H9 (cell line): ENCODE measurements at regions not wholly inside any gene's neighbourhood (a gene's known extent, or its start where the extent isn't known, plus 50 kb on each side); places are given as distances from the start of the nearest gene placed in this dataset.

Source experiments
- DNase-seq: peaks from one replicate; pipeline ENCODE4 v3.0.0-alpha.2; 2017
- H2AFZ ChIP-seq: one replicate; pipeline ENCODE4 v1.6.1; 2013; ENCODE audit warnings: mild to moderate bottlenecking, low read length, control low read depth, moderate library complexity
- H2AK5ac ChIP-seq: 2 replicates; pipeline ENCODE4 v1.6.1; 2013; ENCODE audit warnings: low read length, control low read depth, mixed read lengths; ENCODE audit not compliant: insufficient read length
- H2BK120ac ChIP-seq: one replicate; pipeline ENCODE4 v1.6.1; 2013; ENCODE audit warnings: low read depth, mild to moderate bottlenecking, low read length, control low read depth, inconsistent platforms; ENCODE audit not compliant: poor library complexity, severe bottlenecking
- H2BK12ac ChIP-seq: 2 replicates; pipeline ENCODE4 v1.6.1; 2013; ENCODE audit warnings: low read length, control low read depth, mixed read lengths, low read depth; ENCODE audit not compliant: insufficient read length
- H2BK15ac ChIP-seq: 2 replicates; pipeline ENCODE4 v1.6.1; 2013; ENCODE audit warnings: low read depth, low read length, control low read depth
- H2BK20ac ChIP-seq: one replicate; pipeline ENCODE4 v1.6.1; 2013; ENCODE audit warnings: low read depth, mild to moderate bottlenecking, low read length, control low read depth, inconsistent platforms; ENCODE audit not compliant: poor library complexity, severe bottlenecking
- H2BK5ac ChIP-seq: 2 replicates; pipeline ENCODE4 v1.6.1; 2013; ENCODE audit warnings: low read length, control low read depth, mixed read lengths; ENCODE audit not compliant: insufficient read length
- H3K14ac ChIP-seq: 2 replicates; pipeline ENCODE4 v1.6.1; 2013; ENCODE audit warnings: low read length, control low read depth; ENCODE audit not compliant: insufficient read depth
- H3K18ac ChIP-seq: 2 replicates; pipeline ENCODE4 v1.6.1; 2013; ENCODE audit warnings: low read depth, mild to moderate bottlenecking, mixed read lengths, low read length, control low read depth; ENCODE audit not compliant: insufficient read length
- H3K23ac ChIP-seq: 2 replicates; pipeline ENCODE4 v1.6.1; 2013; ENCODE audit warnings: low read length, control low read depth, mixed read lengths, low read depth; ENCODE audit not compliant: insufficient read length
- H3K23me2 ChIP-seq: 2 replicates; pipeline ENCODE4 v1.6.1; 2013; ENCODE audit warnings: low read depth, mild to moderate bottlenecking, mixed read lengths, low read length, control low read depth; ENCODE audit not compliant: insufficient read length, poor library complexity, severe bottlenecking
- H3K27ac ChIP-seq: 2 replicates; pipeline ENCODE4 v1.5.1; 2013; ENCODE audit warnings: low read length, control low read depth, mixed read lengths, low read depth; ENCODE audit not compliant: insufficient read length
- H3K27me3 ChIP-seq: 2 replicates; pipeline ENCODE4 v1.6.1; 2013; ENCODE audit warnings: low read length, control low read depth, inconsistent platforms; ENCODE audit not compliant: insufficient read depth
- H3K4ac ChIP-seq: 2 replicates; pipeline ENCODE4 v1.6.1; 2013; ENCODE audit warnings: low read depth, mild to moderate bottlenecking, control low read depth, inconsistent platforms, low read length, moderate library complexity
- H3K4me1 ChIP-seq: 2 replicates; pipeline ENCODE4 v1.6.1; 2013; ENCODE audit warnings: low read length, control low read depth, inconsistent platforms; ENCODE audit not compliant: insufficient read depth
- H3K4me2 ChIP-seq: 2 replicates; pipeline ENCODE4 v1.6.1; 2013; ENCODE audit warnings: low read length, control low read depth, mixed read lengths; ENCODE audit not compliant: insufficient read length, insufficient read depth
- H3K56ac ChIP-seq: 2 replicates; pipeline ENCODE4 v1.6.1; 2013; ENCODE audit warnings: low read depth, mild to moderate bottlenecking, mixed read lengths, low read length, control low read depth; ENCODE audit not compliant: insufficient read length
- H3K79me1 ChIP-seq: 2 replicates; pipeline ENCODE4 v1.6.1; 2013; ENCODE audit warnings: low read depth, mild to moderate bottlenecking, moderate library complexity, low read length, control low read depth, inconsistent platforms; ENCODE audit not compliant: insufficient read depth, poor library complexity, severe bottlenecking
- H3K79me2 ChIP-seq: 2 replicates; pipeline ENCODE4 v1.6.1; 2013; ENCODE audit warnings: low read length, control low read depth, inconsistent platforms; ENCODE audit not compliant: insufficient read depth
- H3K9ac ChIP-seq: 2 replicates; pipeline ENCODE4 v1.6.1; 2013; ENCODE audit warnings: low read length, control low read depth, mixed read lengths; ENCODE audit not compliant: insufficient read length; ENCODE audit errors: extremely low read depth
- H3K9me3 ChIP-seq: one replicate; pipeline ENCODE4 v1.6.1; 2013; ENCODE audit warnings: low read depth, low read length, inconsistent platforms; ENCODE audit not compliant: control insufficient read depth
- H3T11ph ChIP-seq: one replicate; pipeline ENCODE4 v1.6.1; 2013; ENCODE audit warnings: mild to moderate bottlenecking, low read length, control low read depth, inconsistent platforms
- H4K20me1 ChIP-seq: one replicate; pipeline ENCODE4 v1.6.1; 2013; ENCODE audit not compliant: control insufficient read depth, insufficient read length, insufficient read depth
- H4K5ac ChIP-seq: 2 replicates; pipeline ENCODE4 v1.6.1; 2013; ENCODE audit warnings: low read depth, mild to moderate bottlenecking, mixed read lengths, low read length, control low read depth; ENCODE audit not compliant: insufficient read length
- H4K8ac ChIP-seq: replicated peaks from 2 replicates; pipeline ENCODE4 v1.6.1; 2013; ENCODE audit warnings: low read length, control low read depth, mixed read lengths, low read depth; ENCODE audit not compliant: insufficient read length
- H4K91ac ChIP-seq: 2 replicates; pipeline ENCODE4 v1.6.1; 2013; ENCODE audit warnings: low read depth, mild to moderate bottlenecking, moderate library complexity, mixed read lengths, low read length, control low read depth; ENCODE audit not compliant: insufficient read length
- H3K27ac Mint-ChIP-seq, 3 experiments: 2 replicates in 2 of 3; 3 replicates in 1 of 3; pipeline ENCODE4 v1.8.0; 2020 to 2021; ENCODE audit warnings: mixed read lengths in 3 of 3, mild to moderate bottlenecking in 1 of 3, moderate library complexity in 1 of 3
- H3K27me3 Mint-ChIP-seq: 2 replicates; pipeline ENCODE4 v1.8.0; 2021; ENCODE audit warnings: low read depth, mild to moderate bottlenecking, moderate library complexity, mixed read lengths
- H3K36me3 Mint-ChIP-seq, 3 experiments: 2 replicates in 2 of 3; 3 replicates in 1 of 3; pipeline ENCODE4 v1.8.0; 2020 to 2021; ENCODE audit warnings: low read depth in 3 of 3, mixed read lengths in 3 of 3; ENCODE audit not compliant: insufficient read depth in 1 of 3
- H3K4me1 Mint-ChIP-seq, 2 experiments: 2 replicates each; pipeline ENCODE4 v1.8.0; 2020; ENCODE audit warnings: mixed read lengths in 2 of 2
- H3K4me3 Mint-ChIP-seq, 2 experiments: 2 replicates in 1 of 2; 3 replicates in 1 of 2; pipeline ENCODE4 v1.8.0; 2020 to 2021; ENCODE audit warnings: mild to moderate bottlenecking in 2 of 2, mixed read lengths in 2 of 2, moderate library complexity in 1 of 2
- H3K9me3 Mint-ChIP-seq, 2 experiments: 2 replicates in 1 of 2; 3 replicates in 1 of 2; pipeline ENCODE4 v1.8.0; 2020; ENCODE audit warnings: mild to moderate bottlenecking in 2 of 2, mixed read lengths in 2 of 2, moderate library complexity in 1 of 2
- WGBS: extraction: QIAGEN DNeasy Blood & Tissue Kit; methylation state at CpG from one replicate; pipeline ENCODE4 v1.1.7; 2013; ENCODE audit warnings: missing lambda C conversion rate, low lambda C conversion rate, mixed read lengths; ENCODE audit not compliant: insufficient read length; ENCODE audit errors: extremely low coverage; 5-methylcytosine and 5-hydroxymethylcytosine counted together
- TF ChIP-seq, protein P1 (sequence below): fragments of 200-600 bp; sonication (generic); conservative IDR thresholded peaks from 3 replicates; pipeline ENCODE4 v1.8.0; 2021; ENCODE audit warnings: antibody characterized with exemption, mild to moderate bottlenecking

DNA sequence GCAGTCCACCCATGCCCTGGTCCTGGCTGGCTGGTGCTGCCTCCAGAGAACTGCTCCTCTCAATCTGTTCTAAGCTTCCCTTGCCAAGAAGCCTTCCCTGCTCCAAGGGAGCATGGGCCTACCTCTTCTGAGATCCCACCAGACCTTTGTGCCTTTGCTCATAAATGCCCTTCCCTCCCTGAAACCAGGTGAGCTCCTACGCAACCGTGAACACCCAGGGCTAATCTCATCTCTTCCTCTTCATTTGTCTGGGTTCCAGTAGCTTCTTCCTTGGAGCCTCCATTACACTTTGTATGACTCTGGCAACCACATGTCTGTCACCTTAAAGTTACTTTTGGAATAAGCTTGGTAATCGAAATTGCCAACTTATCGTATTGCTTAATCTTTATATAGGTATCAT lies 270.6 kb downstream of the PBX3 start:
- H3K9me3 ChIP-seq: no peaks in the 10 kb centered on the region
- no peaks in the 10 kb centered on the region for H4K20me1 ChIP-seq
- no peaks in the 10 kb centered on the region for H3K79me2 ChIP-seq
- H2AK5ac ChIP-seq: no peak overlapping the region
- H3K4me2 ChIP-seq: no peak overlapping the region
- no peak overlapping the region for H2AFZ ChIP-seq
- H2BK15ac ChIP-seq: no peak overlapping the region
- H3K27ac ChIP-seq: no peak overlapping the region
- H3K4ac ChIP-seq: no peak overlapping the region
- Mint-ChIP-seq H3K9me3 (no peaks in the 10 kb centered on the region; a peak in 1 of 5 replicates), H3K27me3 (no peaks in the 10 kb centered on the region; the same call in 1 of the 2 replicates), H3K4me1 (peaks cover 7 to 13% of the 10 kb centered on the region in 2 experiments; a peak in 2 of 4 replicates), H3K27ac (no peak overlapping the region), H3K4me3 (no peak overlapping the region), H3K36me3 (no peaks in the 10 kb centered on the region)
- H3T11ph ChIP-seq: no peak overlapping the region
- no peaks in the 10 kb centered on the region for H3K79me1 ChIP-seq
- H3K14ac ChIP-seq: no peak overlapping the region
- DNase-seq: no peak
- no peak overlapping the region for H2BK120ac ChIP-seq
- TF ChIP-seq, protein P1, sequence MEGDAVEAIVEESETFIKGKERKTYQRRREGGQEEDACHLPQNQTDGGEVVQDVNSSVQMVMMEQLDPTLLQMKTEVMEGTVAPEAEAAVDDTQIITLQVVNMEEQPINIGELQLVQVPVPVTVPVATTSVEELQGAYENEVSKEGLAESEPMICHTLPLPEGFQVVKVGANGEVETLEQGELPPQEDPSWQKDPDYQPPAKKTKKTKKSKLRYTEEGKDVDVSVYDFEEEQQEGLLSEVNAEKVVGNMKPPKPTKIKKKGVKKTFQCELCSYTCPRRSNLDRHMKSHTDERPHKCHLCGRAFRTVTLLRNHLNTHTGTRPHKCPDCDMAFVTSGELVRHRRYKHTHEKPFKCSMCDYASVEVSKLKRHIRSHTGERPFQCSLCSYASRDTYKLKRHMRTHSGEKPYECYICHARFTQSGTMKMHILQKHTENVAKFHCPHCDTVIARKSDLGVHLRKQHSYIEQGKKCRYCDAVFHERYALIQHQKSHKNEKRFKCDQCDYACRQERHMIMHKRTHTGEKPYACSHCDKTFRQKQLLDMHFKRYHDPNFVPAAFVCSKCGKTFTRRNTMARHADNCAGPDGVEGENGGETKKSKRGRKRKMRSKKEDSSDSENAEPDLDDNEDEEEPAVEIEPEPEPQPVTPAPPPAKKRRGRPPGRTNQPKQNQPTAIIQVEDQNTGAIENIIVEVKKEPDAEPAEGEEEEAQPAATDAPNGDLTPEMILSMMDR: no peak
- H3K9ac ChIP-seq: no peak overlapping the region
- no peak overlapping the region for H3K18ac ChIP-seq
- no peak overlapping the region for H2BK12ac ChIP-seq
- no peak overlapping the region for H2BK5ac ChIP-seq
- no peak overlapping the region for H4K5ac ChIP-seq
- H3K23ac ChIP-seq: no peak overlapping the region
- no CpG with 5 or more reads among the region's 4 CpGs for WGBS
- H3K56ac ChIP-seq: no peak overlapping the region
- no peak overlapping the region for H4K91ac ChIP-seq
- H3K4me1 ChIP-seq: no peaks in the 10 kb centered on the region
- H3K27me3 ChIP-seq: no peaks in the 10 kb centered on the region
- no peak overlapping the region for H2BK20ac ChIP-seq
- H3K23me2 ChIP-seq: no peaks in the 10 kb centered on the region
- H4K8ac ChIP-seq: no peak overlapping the region
